TTC549 (cell line): ENCODE measurements at regions not wholly inside any gene's neighbourhood (a gene's known extent, or its start where the extent isn't known, plus 50 kb on each side); places are given as distances from the start of the nearest gene placed in this dataset.

Experiments used
- FAIRE-seq: peaks from 2 replicates; lab custom pipeline; 2012; peaks lifted over from hg19 to GRCh38; lab: Jason Lieb, UNC

GRCh38 chr15:69744391-69745162, 292.0 kb downstream of the RPLP1 start:
- FAIRE-seq, result no peak

- no peak for FAIRE-seq
Observed at GRCh38 chr15:69747193-69747592, 294.6 kb downstream of the RPLP1 start.

- no peak for FAIRE-seq
Observed at GRCh38 chr15:69748131-69748530, 295.5 kb downstream of the RPLP1 start.

DNA sequence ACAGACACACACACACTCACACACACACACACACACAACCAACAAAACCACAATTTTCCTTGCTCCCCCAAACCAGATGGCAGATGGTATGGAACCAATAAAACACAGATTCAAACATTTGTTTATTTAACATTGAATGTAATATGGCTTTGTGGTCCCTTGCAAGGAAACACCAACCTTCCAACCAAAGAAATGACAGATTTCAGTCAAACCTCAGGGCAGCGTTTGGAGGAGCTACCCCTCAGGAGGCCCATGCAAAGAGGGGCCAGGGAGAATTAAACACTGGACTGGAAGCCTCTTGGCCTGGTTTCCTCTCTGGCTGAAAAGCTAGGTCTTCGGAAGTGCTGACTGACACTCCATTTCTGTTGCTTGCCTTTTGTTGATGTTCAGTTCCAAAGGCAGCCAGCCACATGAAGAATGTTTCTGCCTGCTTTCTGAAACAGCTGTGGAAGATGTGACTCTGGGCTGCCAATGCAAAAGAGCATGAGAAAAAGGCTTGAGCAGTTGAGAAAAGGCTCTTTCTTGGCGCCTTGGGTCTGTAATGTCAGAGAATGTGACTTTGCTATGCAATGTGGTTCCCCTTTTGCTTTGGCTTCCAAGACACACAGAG, 296.1 kb downstream of the RPLP1 start:
- no peak for FAIRE-seq

DNA sequence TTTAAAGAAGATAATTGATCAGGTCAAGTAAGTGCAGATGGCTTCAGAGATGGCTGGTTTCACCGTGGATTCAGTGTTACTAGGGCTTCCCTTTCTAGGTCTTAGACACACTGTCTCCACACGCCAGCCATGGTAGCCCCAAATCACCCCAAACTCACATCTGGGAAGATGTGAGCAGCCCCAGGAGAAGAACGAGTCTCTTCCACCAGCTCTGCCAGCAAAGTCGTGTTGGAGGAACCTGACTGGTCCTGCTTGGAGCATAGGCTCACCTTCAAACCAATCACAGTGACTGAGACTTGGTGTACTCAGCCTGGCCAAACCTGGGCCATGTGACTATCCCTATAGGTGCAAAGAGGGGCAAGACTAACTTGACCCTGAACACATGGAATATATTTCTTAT, 296.7 kb downstream of the RPLP1 start:
- no peak for FAIRE-seq

DNA sequence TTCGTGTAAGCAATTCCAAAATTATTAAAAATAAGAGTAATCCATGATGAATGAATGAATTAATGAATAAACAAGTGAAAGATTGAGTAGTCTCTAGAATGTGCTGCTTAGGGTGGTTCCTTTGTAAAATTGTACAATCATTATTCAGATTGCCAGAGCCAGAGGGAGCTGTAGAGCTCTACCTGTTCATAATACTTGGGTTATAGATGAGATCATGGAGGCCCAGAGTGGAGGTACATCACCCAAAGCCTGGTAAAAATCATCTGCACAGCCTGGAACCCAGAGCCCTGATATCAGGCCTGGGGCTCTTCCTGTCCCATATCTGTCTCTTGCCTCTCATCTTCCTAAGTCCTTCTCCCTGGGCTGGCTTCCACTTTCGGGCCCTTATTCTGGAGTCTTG, 297.2 kb downstream of the RPLP1 start:
- no peak for FAIRE-seq

DNA sequence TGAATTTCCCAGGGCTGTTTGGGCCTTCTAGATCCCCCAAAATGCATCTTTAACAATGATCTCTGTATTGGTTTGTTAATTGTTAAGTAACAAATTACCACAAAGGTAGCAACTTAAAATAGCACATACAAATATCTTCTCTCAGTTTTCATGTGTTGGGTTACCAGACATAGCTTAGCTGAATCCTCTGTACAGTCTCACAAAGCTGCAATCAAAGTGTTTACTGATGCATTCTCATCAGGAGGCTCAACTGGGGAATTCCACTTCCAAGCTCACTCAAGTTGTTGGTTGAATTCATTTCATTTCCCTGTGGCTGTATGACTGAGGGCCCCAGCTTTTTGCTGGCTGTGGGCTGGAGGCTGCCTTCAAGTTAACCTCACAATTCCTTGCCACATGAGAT, 297.6 kb downstream of the RPLP1 start:
- no peak for FAIRE-seq

DNA sequence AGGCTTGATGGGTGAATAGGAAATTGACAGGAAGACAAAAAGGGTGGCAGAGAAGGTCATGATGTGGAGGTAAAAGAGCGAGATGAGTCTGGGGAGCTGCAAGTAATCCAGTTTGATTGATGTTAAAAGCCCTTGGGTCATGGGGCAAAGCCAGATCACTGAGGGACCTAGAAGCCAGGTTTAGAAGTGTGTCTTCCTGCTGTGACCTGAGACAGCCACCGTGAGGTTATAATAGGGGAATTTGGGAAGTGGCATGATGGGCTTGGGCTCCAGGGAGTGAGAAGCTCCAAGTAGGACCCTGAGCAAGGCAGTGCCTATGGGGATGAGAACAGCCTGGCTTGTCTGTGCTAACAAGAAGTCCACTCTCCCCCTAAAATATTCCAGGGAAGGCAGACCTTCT, 298.5 kb downstream of the RPLP1 start:
- no peak for FAIRE-seq

DNA sequence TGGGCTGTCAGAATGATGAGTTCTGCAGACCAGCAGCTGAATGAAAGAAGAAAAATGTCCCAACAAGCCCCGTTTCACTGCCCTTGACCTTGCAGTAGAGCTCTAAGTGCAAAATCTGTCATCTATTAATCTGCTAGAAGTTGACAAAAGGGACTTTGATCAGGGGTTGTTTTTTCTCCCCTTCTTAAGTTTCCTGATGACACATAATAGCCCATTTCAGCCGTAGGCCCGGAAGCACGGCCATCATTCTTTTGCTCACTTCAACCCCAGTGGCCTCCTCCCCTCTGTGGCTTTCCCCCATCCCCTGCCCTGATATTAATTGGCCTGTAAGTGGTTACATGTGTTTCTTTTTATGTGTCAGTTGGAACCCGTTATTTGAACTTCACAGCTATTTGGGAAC, 298.9 kb downstream of the RPLP1 start:
- FAIRE-seq, result no peak

GRCh38 chr15:69753867-69754266, 301.2 kb downstream of the RPLP1 start:
- FAIRE-seq, result no peak

DNA sequence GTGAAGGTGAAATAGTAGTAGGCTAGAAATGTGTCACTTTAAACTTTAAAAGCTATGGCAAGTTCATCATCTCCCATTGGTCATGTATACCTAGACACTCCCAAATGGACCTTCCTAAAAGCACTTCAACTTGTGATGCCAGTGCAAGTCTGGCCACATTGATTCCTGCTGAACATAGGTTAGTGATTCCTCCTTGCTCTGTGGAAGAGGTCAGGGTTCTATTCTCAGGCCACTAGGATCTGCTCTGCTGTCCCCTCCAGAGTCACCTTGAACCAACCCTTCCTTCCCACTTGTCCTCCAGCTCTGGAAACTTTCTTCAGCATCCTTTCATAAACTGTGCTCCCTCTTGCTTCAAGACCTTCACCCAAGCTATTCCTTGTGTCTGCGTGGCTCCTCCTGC, 301.7 kb downstream of the RPLP1 start:
- no peak for FAIRE-seq

DNA sequence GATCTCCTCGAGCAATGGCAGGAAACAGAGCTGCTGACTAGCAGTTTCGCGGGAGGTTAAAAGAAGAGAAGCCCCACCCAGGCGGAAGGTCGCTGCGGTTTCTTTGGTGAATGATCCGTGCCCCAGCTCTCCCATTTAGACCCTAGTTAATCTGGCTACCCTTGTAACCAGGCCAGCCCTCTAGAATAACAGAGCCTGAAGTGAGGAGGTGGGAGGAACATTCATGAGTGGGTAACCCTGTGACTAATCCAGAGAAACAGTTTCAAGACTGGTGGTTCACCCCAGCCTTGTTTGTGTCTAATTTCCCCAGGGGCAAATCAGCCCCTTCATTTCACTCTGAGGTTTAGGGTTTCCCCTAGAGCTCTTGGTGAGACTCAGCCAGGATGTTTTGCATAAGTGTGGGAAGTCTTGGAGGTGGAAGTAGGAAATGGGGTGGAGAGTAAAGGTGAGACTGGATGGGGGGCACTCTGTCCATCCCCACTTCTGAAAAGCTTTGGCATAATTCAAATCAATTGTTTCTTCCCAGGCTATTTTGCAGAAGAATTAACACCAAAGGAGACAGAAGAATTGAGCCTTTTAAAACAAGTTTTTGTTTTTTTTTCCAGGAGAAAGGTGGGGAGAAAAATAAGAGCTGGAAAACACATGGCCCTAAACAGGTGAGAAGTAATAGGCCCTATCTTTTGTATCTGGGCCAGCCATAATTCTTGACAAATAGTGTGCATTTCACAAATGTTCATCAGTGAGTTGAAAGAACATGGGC, 303.1 kb downstream of the RPLP1 start:
- FAIRE-seq, result no peak

GRCh38 chr15:69756440-69756839, 303.8 kb downstream of the RPLP1 start:
- no peak for FAIRE-seq

GRCh38 chr15:69757186-69757585, 304.6 kb downstream of the RPLP1 start:
- no peak for FAIRE-seq

DNA sequence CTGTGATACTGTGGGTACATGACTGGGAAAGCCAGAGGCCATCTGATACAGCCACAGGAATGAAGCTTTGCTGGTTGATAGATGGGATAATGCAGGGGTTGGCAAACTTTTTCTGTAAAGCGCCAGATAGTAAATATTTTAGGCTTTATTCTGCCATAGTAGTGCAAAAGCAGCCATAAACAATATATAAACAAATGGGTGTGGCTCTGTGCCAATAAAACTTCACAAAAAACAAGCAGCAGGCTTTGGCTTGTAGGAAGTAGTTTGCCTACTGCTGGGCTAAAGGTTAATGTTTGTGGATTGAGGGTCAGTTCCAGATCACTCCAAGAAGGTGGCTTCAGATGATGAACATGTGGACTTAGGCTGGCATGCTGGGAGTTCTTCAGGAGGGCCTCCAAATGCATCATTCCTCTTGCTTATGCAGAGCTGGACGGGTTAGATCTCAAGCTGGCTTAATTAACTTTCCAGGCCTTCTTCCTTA, 305.7 kb downstream of the RPLP1 start:
- no peak for FAIRE-seq

GRCh38 chr15:69758810-69759790, 306.5 kb downstream of the RPLP1 start:
- no peak for FAIRE-seq

GRCh38 chr15:69760258-69760845, 307.7 kb downstream of the RPLP1 start:
- FAIRE-seq, result no peak

DNA sequence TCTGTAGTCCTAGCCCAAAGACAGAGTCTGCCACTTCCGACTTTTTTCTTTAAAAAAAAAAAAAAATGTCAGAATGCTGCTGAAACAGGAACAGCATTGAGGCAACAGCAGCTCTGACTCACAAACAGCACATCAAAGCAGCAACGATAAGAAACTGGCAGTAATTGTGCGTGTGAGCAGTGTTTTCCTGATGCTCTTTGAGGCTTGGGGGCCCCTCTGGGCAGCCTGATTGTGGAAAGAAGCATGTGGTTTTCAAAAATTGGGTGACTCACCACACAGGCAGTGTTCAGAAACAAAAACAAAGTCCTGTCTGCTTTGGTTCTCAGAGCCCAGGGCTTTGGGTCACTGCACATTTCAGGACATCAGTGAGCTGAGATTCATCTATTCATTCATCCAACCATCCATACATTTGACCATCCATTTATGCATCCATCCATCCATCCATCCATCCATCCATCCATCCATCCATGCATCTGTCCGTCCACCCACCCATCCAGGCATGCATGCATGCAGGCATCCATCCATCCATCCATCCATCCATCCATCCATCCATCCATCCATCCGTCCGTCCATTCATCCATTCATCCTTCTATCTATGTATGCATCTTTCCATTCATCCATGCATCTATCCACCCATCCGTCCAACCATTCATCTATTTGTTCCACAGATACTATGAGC, 308.4 kb downstream of the RPLP1 start:
- no peak for FAIRE-seq

DNA sequence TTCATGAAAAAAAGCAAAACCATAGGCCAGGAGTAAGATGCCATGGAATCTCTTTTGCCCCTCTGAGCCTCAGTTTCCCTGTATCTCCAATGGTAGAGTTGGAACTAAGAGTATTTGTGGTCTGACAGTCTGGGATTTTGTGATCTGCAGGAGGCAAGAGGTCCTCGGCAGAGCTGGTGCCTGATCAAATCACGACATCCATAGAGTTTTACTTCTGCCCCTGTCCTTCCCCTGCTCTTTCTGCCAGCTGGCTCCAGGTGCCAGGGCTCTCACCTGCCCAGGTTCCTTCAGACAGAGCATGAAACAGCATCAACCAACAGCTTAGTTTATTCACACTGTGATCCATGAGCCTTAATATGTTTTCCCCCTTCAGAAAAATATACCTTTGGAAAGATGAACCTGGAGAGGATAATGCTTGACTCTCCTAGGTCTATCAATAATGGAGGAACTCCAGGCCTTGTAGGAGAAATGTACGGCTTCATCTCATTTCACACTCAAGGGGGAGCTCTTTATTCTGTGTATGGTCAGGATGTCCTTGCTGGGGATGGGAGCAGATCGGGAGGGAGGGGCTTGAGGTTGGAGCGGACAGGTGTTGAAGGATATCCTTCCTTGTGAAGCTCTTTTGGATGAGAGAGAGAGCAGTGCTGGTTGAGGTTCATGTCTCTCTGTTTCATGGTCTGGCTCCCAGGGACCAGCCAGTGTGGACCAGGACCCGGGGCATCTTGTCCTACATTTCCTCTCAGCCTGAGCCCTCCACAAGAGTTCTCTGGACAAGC, 309.9 kb downstream of the RPLP1 start:
- FAIRE-seq, result no peak

DNA sequence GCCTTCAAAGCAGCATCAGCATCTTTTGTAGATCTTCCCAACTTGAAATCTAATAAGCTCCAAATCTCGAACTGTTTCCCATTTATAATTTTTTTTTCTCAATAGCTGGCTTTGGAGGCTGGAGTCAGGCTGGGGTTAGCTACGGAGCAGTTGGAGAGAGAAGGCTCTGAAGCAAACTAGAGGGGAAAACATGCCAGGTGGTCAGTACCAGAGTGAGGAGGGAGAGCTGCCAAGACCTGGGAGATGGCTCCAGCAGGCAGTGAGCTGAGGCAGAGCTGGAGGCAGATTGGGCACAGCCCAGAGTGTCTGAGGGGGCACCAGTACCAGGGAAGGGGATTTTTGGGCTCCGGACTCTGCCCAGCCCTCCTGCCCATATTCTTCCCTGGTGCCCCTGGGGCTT, 311.2 kb downstream of the RPLP1 start:
- FAIRE-seq, result no peak
